Sigmoid colon (tissue), 4 donors: ENCODE measurements at regions not wholly inside any gene's neighbourhood (a gene's known extent, or its start where the extent isn't known, plus 50 kb on each side); places are given as distances from the start of the nearest gene placed in this dataset.

Experiments used
- EP300 ChIP-seq, 4 donors: sonication (generic); formaldehyde crosslinking; IDR thresholded peaks; one replicate each; pipeline ENCODE4 v1.6.1; 2017; ENCODE audit warnings: antibody characterized with exemption in 4 of 4
- POLR2A ChIP-seq, 2 donors: fragments of 450-650 bp; IDR thresholded peaks; one replicate each; pipeline ENCODE4 v1.6.1; 2016; ENCODE audit warnings: antibody characterized with exemption in 2 of 2, mild to moderate bottlenecking in 2 of 2, moderate library complexity in 2 of 2
- POLR2AphosphoS5 ChIP-seq, 4 donors: sonication (generic); formaldehyde crosslinking; IDR thresholded peaks; one replicate each; pipeline ENCODE4 v1.6.1; 2017; ENCODE audit warnings: antibody characterized with exemption in 4 of 4
- TF ChIP-seq, protein P1 (sequence below), 4 experiments: fragments of 450-650 bp in 3 of 4; fragments of 200-600 bp in 1 of 4; IDR thresholded peaks; one replicate each; pipeline ENCODE4 v1.5.1; 2016 to 2019; ENCODE audit warnings: antibody characterized with exemption in 4 of 4, mild to moderate bottlenecking in 3 of 4, moderate library complexity in 2 of 4

DNA sequence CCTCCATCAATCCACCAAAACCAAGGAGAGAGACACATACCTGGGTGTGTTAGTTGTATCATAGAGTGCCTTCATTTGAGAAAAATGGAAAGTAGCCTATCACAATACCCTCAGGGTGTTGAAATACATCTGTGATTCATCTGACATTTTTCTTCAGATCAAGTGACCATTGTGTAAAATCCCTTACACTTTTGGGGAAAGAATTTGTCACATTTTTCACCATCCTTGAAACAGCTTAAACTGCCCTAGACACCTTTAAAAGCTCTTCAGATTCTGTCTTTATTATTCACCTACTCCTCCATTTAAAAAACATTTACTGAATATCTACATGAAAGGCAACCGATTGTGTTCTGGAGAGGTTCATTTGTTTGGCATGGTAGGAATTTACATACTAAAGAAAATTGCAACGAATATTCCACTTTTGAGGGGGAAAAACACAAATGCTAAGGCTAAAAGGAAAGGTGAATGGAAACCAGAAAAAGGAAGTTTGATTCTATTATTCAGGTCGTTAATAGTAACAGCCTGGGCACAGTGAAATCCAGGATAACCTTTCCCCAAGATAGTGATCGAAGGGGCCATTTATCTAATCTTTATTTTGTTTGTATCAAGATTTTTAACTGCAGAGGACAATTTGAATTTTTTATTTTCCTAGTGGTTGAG is 70.4 kb upstream of the SAMSN1 start:
- TF ChIP-seq POLR2A (IDR thresholded peaks at IDR 0.05) (no peak), EP300 (IDR thresholded peaks at IDR 0.05) (no peak), POLR2AphosphoS5 (IDR thresholded peaks at IDR 0.05) (no peak)
- TF ChIP-seq, protein P1, sequence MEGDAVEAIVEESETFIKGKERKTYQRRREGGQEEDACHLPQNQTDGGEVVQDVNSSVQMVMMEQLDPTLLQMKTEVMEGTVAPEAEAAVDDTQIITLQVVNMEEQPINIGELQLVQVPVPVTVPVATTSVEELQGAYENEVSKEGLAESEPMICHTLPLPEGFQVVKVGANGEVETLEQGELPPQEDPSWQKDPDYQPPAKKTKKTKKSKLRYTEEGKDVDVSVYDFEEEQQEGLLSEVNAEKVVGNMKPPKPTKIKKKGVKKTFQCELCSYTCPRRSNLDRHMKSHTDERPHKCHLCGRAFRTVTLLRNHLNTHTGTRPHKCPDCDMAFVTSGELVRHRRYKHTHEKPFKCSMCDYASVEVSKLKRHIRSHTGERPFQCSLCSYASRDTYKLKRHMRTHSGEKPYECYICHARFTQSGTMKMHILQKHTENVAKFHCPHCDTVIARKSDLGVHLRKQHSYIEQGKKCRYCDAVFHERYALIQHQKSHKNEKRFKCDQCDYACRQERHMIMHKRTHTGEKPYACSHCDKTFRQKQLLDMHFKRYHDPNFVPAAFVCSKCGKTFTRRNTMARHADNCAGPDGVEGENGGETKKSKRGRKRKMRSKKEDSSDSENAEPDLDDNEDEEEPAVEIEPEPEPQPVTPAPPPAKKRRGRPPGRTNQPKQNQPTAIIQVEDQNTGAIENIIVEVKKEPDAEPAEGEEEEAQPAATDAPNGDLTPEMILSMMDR (IDR thresholded peaks at IDR 0.05), result no peak
